T-helper 17 cell (primary cell): ENCODE measurements at regions not wholly inside any gene's neighbourhood (a gene's known extent, or its start where the extent isn't known, plus 50 kb on each side); places are given as distances from the start of the nearest gene placed in this dataset.

ENCODE experiments used
- ATAC-seq: fragments of 150-1000 bp; cut with Tn5 transposase; 2 replicates; pipeline ENCODE4 v1.10.0; 2021; ENCODE audit warnings: mild to moderate bottlenecking, moderate library complexity
- DNase-seq, 3 donors: peaks; one replicate each; pipeline versions ENCODE4 v3.0.0 to v3.0.0-alpha.2; 2020 to 2021
- H3K9me3 ChIP-seq: one replicate; pipeline ENCODE4 v1.7.0; 2013; ENCODE audit warnings: low read length, mild to moderate bottlenecking; ENCODE audit not compliant: control insufficient read depth, poor library complexity, severe bottlenecking
- H3K27ac Mint-ChIP-seq: one replicate; pipeline ENCODE4 v1.8.0; 2022; ENCODE audit warnings: mild to moderate bottlenecking, moderate library complexity, mixed read lengths
- H3K27me3 Mint-ChIP-seq: one replicate; pipeline ENCODE4 v1.8.0; 2022; ENCODE audit warnings: mixed read lengths
- H3K36me3 Mint-ChIP-seq: one replicate; pipeline ENCODE4 v1.8.0; 2022; ENCODE audit warnings: low read depth, mixed read lengths
- H3K4me1 Mint-ChIP-seq: one replicate; pipeline ENCODE4 v1.8.0; 2022; ENCODE audit warnings: mild to moderate bottlenecking, mixed read lengths
- H3K4me3 Mint-ChIP-seq: one replicate; pipeline ENCODE4 v1.8.0; 2022; ENCODE audit warnings: mild to moderate bottlenecking, moderate library complexity, mixed read lengths

DNA sequence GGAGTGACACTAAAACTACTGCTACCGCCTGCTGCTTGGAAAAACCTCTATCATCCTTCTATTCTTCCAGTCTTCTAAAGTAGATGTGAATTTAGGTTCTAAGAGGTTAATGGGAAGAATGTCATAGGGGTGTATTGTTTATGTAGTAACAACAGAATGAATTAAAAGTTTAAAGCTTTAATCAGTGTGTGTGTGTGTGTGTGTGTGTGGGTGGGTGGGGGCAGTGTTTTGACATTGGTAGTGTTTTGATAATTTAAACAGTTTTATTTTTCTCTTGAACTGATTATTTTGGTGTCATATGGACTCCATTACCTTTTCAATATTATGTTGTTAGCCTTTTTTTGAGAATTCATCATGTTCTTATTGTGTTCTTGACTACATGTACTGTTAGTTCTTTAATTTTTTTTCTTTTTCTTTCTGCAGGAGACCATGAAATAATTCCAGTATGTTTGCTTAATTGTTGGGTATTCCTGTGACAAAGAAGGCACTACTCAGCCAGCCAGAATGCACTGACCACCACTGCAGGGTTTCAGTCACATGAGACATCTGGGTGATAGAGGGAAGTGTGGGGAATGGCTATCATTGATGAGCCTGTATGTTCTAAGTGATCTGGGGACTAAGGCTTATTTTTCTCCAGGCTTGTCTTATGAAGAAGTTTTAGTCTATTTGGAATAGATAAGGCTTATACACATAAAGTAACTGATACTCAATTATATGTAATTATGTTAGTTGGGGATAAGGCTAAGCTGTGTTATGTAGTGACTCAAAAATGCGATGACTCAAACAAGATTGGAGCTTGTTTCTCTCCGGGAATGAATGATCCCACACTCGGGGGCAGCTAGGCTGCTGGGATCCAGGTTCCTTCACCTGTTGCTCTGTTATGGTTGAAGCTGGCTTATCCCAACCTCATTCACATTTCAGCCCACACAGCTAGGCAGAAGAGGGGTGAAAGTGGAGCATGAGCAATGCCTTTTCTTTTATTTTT is 50.2 kb upstream of the ACTBL2 start:
- no peak overlapping the region for H3K27ac Mint-ChIP-seq
- no peaks in the 10 kb centered on the region for H3K4me1 Mint-ChIP-seq
- H3K36me3 Mint-ChIP-seq = peaks cover 3% of the 10 kb centered on the region
- DNase-seq = no peak
- no peak overlapping the region for H3K4me3 Mint-ChIP-seq
- no peaks in the 10 kb centered on the region for H3K9me3 ChIP-seq
- no peak for ATAC-seq
- peaks cover 24% of the 10 kb centered on the region for H3K27me3 Mint-ChIP-seq
